KMS-11 (cell line): ENCODE measurements at regions not wholly inside any gene's neighbourhood (a gene's known extent, or its start where the extent isn't known, plus 50 kb on each side); places are given as distances from the start of the nearest gene placed in this dataset.
"Not testable (repeated sequence)": the region's sequence is repeated elsewhere in the genome, so short reads cannot be mapped to it uniquely, and the experiment has no call there.

Experiments used
- H2AFZ ChIP-seq: fragments of 200-600 bp; sonication (generic); 2 replicates; pipeline ENCODE4 v1.6.1; 2016; ENCODE audit warnings: antibody characterized with exemption, mixed run types, low read depth
- H3K27ac ChIP-seq: fragments of 200-600 bp; sonication (generic); 2 replicates; pipeline ENCODE4 v1.6.1; 2016; ENCODE audit warnings: mild to moderate bottlenecking, mixed run types
- H3K27me3 ChIP-seq: fragments of 200-600 bp; sonication (generic); 2 replicates; pipeline ENCODE4 v1.6.1; 2017; ENCODE audit warnings: mild to moderate bottlenecking, low read depth, mixed run types, moderate library complexity; ENCODE audit not compliant: insufficient read depth
- H3K36me3 ChIP-seq: fragments of 200-600 bp; sonication (generic); 2 replicates; pipeline ENCODE4 v1.6.1; 2017; ENCODE audit warnings: mild to moderate bottlenecking, mixed run types; ENCODE audit not compliant: insufficient read depth
- H3K4me1 ChIP-seq: fragments of 200-600 bp; sonication (generic); 2 replicates; pipeline ENCODE4 v1.6.1; 2016; ENCODE audit warnings: mild to moderate bottlenecking, low read depth, mixed run types; ENCODE audit not compliant: poor library complexity, severe bottlenecking
- H3K4me2 ChIP-seq: fragments of 200-600 bp; sonication (generic); 2 replicates; pipeline ENCODE4 v1.7.0; 2016; ENCODE audit warnings: mild to moderate bottlenecking, mixed run types
- H3K4me3 ChIP-seq: fragments of 200-600 bp; sonication (generic); IDR thresholded peaks from 2 replicates; pipeline ENCODE4 v1.6.1; 2017; ENCODE audit warnings: low read depth, low read length, mixed read lengths; ENCODE audit not compliant: insufficient read depth
- H3K79me2 ChIP-seq: fragments of 200-600 bp; sonication (generic); 2 replicates; pipeline ENCODE4 v1.6.1; 2016; ENCODE audit warnings: low read depth, mixed run types; ENCODE audit not compliant: insufficient read depth
- H3K9ac ChIP-seq: fragments of 200-600 bp; sonication (generic); 2 replicates; pipeline ENCODE4 v1.6.1; 2016; ENCODE audit warnings: mild to moderate bottlenecking, mixed run types
- H4K20me1 ChIP-seq: fragments of 200-600 bp; sonication (generic); 2 replicates; pipeline ENCODE4 v1.6.1; 2016; ENCODE audit warnings: mild to moderate bottlenecking, mixed run types; ENCODE audit not compliant: insufficient read depth
- CTCF ChIP-seq: fragments of 200-600 bp; sonication (generic); conservative IDR thresholded peaks from 2 replicates; pipeline ENCODE4 v1.6.1; 2017; ENCODE audit warnings: low read depth, mild to moderate bottlenecking, antibody characterized with exemption, low read length, moderate library complexity, mixed read lengths

GRCh38 chr6:9699888-9700287, 715.0 kb downstream of the TFAP2A start:
- Histone ChIP-seq H3K4me1 (no peaks in the 10 kb centered on the region), H3K36me3 (no peaks in the 10 kb centered on the region), H3K79me2 (no peaks in the 10 kb centered on the region), H2AFZ (no peak overlapping the region), H3K4me3 (no peak overlapping the region), H3K9ac (no peak overlapping the region), H3K4me2 (no peak overlapping the region), H3K27ac (no peak overlapping the region), H3K27me3 (no peaks in the 10 kb centered on the region), H4K20me1 (no peaks in the 10 kb centered on the region)
- TF ChIP-seq CTCF = no peak

- Histone ChIP-seq H3K9ac (no peak overlapping the region), H3K4me3 (no peak overlapping the region), H3K4me1 (no peaks in the 10 kb centered on the region), H4K20me1 (no peaks in the 10 kb centered on the region), H3K27me3 (no peaks in the 10 kb centered on the region), H3K4me2 (no peak overlapping the region), H3K79me2 (no peaks in the 10 kb centered on the region), H3K36me3 (no peaks in the 10 kb centered on the region), H2AFZ (no peak overlapping the region), H3K27ac (no peak overlapping the region)
- no peak for TF ChIP-seq CTCF
Observed at GRCh38 chr6:9697263-9697931, 717.5 kb downstream of the TFAP2A start.

- H3K27me3 ChIP-seq = no peaks in the 10 kb centered on the region
- no peak overlapping the region for H3K4me3 ChIP-seq
- H2AFZ ChIP-seq = no peak overlapping the region
- no peaks in the 10 kb centered on the region for H4K20me1 ChIP-seq
- no peaks in the 10 kb centered on the region for H3K79me2 ChIP-seq
- no peak overlapping the region for H3K4me2 ChIP-seq
- no peaks in the 10 kb centered on the region for H3K4me1 ChIP-seq
- H3K9ac ChIP-seq = no peak overlapping the region
- no peak overlapping the region for H3K27ac ChIP-seq
- TF ChIP-seq CTCF = no peak
- no peaks in the 10 kb centered on the region for H3K36me3 ChIP-seq
Observed at GRCh38 chr6:9690388-9690787, 724.5 kb downstream of the TFAP2A start.

- not testable (repeated sequence) for H4K20me1 ChIP-seq, H3K27ac ChIP-seq, H3K4me1 ChIP-seq, H3K79me2 ChIP-seq, H3K9ac ChIP-seq, H3K27me3 ChIP-seq, H3K4me2 ChIP-seq, H3K36me3 ChIP-seq, H2AFZ ChIP-seq, H3K4me3 ChIP-seq
Observed at GRCh38 chr6:9680727-9681126, 734.1 kb downstream of the TFAP2A start.

- Histone ChIP-seq H3K9ac (no peak overlapping the region), H3K4me2 (no peak overlapping the region), H3K79me2 (no peaks in the 10 kb centered on the region), H3K4me1 (no peaks in the 10 kb centered on the region), H3K36me3 (no peaks in the 10 kb centered on the region), H3K27me3 (no peaks in the 10 kb centered on the region), H3K27ac (no peak overlapping the region), H3K4me3 (no peak overlapping the region), H4K20me1 (no peaks in the 10 kb centered on the region), H2AFZ (no peak overlapping the region)
- no peak for TF ChIP-seq CTCF
Observed at GRCh38 chr6:9675122-9675521, 739.8 kb downstream of the TFAP2A start.
